GM04503 (cell line): ENCODE measurements at regions not wholly inside any gene's neighbourhood (a gene's known extent, or its start where the extent isn't known, plus 50 kb on each side); places are given as distances from the start of the nearest gene placed in this dataset.

Source experiments
- DNase-seq: peaks from one replicate; pipeline ENCODE4 v3.0.0-alpha.2; 2012; ENCODE audit warnings: low read depth

- DNase-seq, result no peak
Observed at GRCh38 chr4:125062115-125063050, 252.4 kb upstream of the FAT4 start.

- no peak for DNase-seq
Observed at GRCh38 chr4:125060376-125060775, 254.4 kb upstream of the FAT4 start.

GRCh38 chr4:125049711-125050110, 265.0 kb upstream of the FAT4 start:
- DNase-seq, result no peak

GRCh38 chr4:125045311-125045710, 269.4 kb upstream of the FAT4 start:
- no peak for DNase-seq

- DNase-seq, result no peak
Observed at GRCh38 chr4:125044886-125045285, 269.9 kb upstream of the FAT4 start.

GRCh38 chr4:125043486-125043885, 271.3 kb upstream of the FAT4 start:
- no peak for DNase-seq

- no peak for DNase-seq
Observed at GRCh38 chr4:125042041-125042440, 272.7 kb upstream of the FAT4 start.

- no peak for DNase-seq
Observed at GRCh38 chr4:125041372-125041930, 273.3 kb upstream of the FAT4 start.

GRCh38 chr4:125039550-125039949, 275.2 kb upstream of the FAT4 start:
- no peak for DNase-seq

- no peak for DNase-seq
Observed at GRCh38 chr4:125022855-125023501, 291.8 kb upstream of the FAT4 start.

- DNase-seq, result no peak
Observed at GRCh38 chr4:125021189-125021588, 293.6 kb upstream of the FAT4 start.

GRCh38 chr4:125020089-125021034, 294.4 kb upstream of the FAT4 start:
- DNase-seq, result no peak

GRCh38 chr4:125016892-125017299, 297.9 kb upstream of the FAT4 start:
- no peak for DNase-seq

- no peak for DNase-seq
Observed at GRCh38 chr4:125013891-125014290, 300.9 kb upstream of the FAT4 start.

- DNase-seq, result no peak
Observed at GRCh38 chr4:125011646-125012045, 299.1 kb upstream of the ANKRD50 start.

- DNase-seq, result no peak
Observed at GRCh38 chr4:125010796-125011503, 298.4 kb upstream of the ANKRD50 start.

- DNase-seq, result no peak
Observed at GRCh38 chr4:125008676-125009075, 296.1 kb upstream of the ANKRD50 start.

GRCh38 chr4:125004676-125005075, 292.1 kb upstream of the ANKRD50 start:
- DNase-seq, result no peak

- DNase-seq, result no peak
Observed at GRCh38 chr4:125003840-125004239, 291.3 kb upstream of the ANKRD50 start.

GRCh38 chr4:124997991-124998390, 285.5 kb upstream of the ANKRD50 start:
- DNase-seq, result no peak

- no peak for DNase-seq
Observed at GRCh38 chr4:124997124-124997523, 284.6 kb upstream of the ANKRD50 start.
